Keratinocyte (primary cell): ENCODE measurements at regions not wholly inside any gene's neighbourhood (a gene's known extent, or its start where the extent isn't known, plus 50 kb on each side); places are given as distances from the start of the nearest gene placed in this dataset.

Experiments
- DNase-seq: peaks from one replicate; pipeline ENCODE4 v3.0.0-alpha.2; 2011; ENCODE audit warnings: low read depth, missing footprints, low spot score
- FAIRE-seq: peaks from 2 replicates; lab custom pipeline; 2011; peaks lifted over from hg19 to GRCh38; lab: Jason Lieb, UNC
- H2AFZ ChIP-seq: 2 replicates; pipeline ENCODE4 v1.6.0; 2012; ENCODE audit warnings: low read length, control low read depth, inconsistent platforms; ENCODE audit not compliant: control insufficient read depth
- H3K27ac ChIP-seq: 2 replicates; pipeline ENCODE4 v1.5.1; 2011; ENCODE audit warnings: low read length; ENCODE audit not compliant: control insufficient read depth, insufficient read depth
- H3K27me3 ChIP-seq: 3 replicates; pipeline ENCODE4 v1.6.0; 2011; ENCODE audit warnings: low read length; ENCODE audit not compliant: control insufficient read depth, insufficient read depth; ENCODE audit errors: extremely low read depth
- H3K36me3 ChIP-seq, 2 experiments: 2 replicates in 1 of 2; 3 replicates in 1 of 2; pipeline ENCODE4 v1.5.1; 2011; ENCODE audit warnings: low read length in 2 of 2, mild to moderate bottlenecking in 1 of 2; ENCODE audit not compliant: control insufficient read depth in 2 of 2, insufficient read depth in 2 of 2; ENCODE audit errors: extremely low read depth in 1 of 2
- H3K4me1 ChIP-seq: 3 replicates; pipeline ENCODE4 v1.5.1; 2011; ENCODE audit warnings: low read length; ENCODE audit not compliant: control insufficient read depth, insufficient read depth; ENCODE audit errors: extremely low read depth
- H3K4me2 ChIP-seq: 3 replicates; pipeline ENCODE4 v1.6.0; 2011; ENCODE audit warnings: low read depth, low read length; ENCODE audit not compliant: control insufficient read depth, insufficient read depth; ENCODE audit errors: extremely low read depth
- H3K4me3 ChIP-seq, 3 experiments: fragments of 200-600 bp in 1 of 3; sonication (generic) in 1 of 3; 2 replicates in 2 of 3; 3 replicates in 1 of 3; pipeline ENCODE4 v1.5.1; 2011 to 2016; ENCODE audit warnings: low read length in 3 of 3, mild to moderate bottlenecking in 3 of 3, control low read depth in 2 of 3, inconsistent platforms in 1 of 3, low read depth in 1 of 3, mixed read lengths in 1 of 3, mixed run types in 1 of 3, moderate library complexity in 1 of 3; ENCODE audit not compliant: control insufficient read depth in 2 of 3, insufficient read depth in 2 of 3; ENCODE audit errors: extremely low read depth in 1 of 3
- H3K79me2 ChIP-seq: 2 replicates; pipeline ENCODE4 v1.6.0; 2012; ENCODE audit warnings: low read length; ENCODE audit not compliant: control insufficient read depth, insufficient read depth
- H3K9ac ChIP-seq: 3 replicates; pipeline ENCODE4 v1.6.0; 2011; ENCODE audit warnings: low read length; ENCODE audit not compliant: control insufficient read depth, insufficient read depth; ENCODE audit errors: extremely low read depth
- H3K9me1 ChIP-seq: 3 replicates; pipeline ENCODE4 v1.6.0; 2011; ENCODE audit warnings: low read length; ENCODE audit not compliant: control insufficient read depth, insufficient read depth; ENCODE audit errors: extremely low read depth
- H3K9me3 ChIP-seq: 2 replicates; pipeline ENCODE4 v1.5.1; 2012; ENCODE audit warnings: low read depth, low read length; ENCODE audit not compliant: control insufficient read depth
- H4K20me1 ChIP-seq: 3 replicates; pipeline ENCODE4 v1.6.0; 2011; ENCODE audit warnings: low read length; ENCODE audit not compliant: control insufficient read depth, insufficient read depth; ENCODE audit errors: extremely low read depth
- EZH2 ChIP-seq: IDR thresholded peaks from one replicate; pipeline ENCODE4 v1.6.1; 2012; ENCODE audit warnings: inconsistent platforms, mild to moderate bottlenecking, low read length, moderate library complexity
- dilution Hi-C: fragments of 300-500 bp; cut with MboI; formaldehyde crosslinking; loops from one replicate; pipeline ENCODE4 v1.7.0; 2020; ENCODE audit warnings: low sequenced_read_pairs; ENCODE audit not compliant: extremely low pct_ligation_motif_present
- TF ChIP-seq, protein P1 (sequence below), 3 experiments: IDR thresholded peaks in 1 of 3; conservative IDR thresholded peaks in 1 of 3; optimal IDR thresholded peaks in 1 of 3; 2 replicates in 2 of 3; 3 replicates in 1 of 3; pipeline versions ENCODE3 to v1.5.1; 2011; ENCODE audit warnings: low read length in 3 of 3, mild to moderate bottlenecking in 3 of 3, moderate library complexity in 2 of 3, control low read depth in 1 of 3, inconsistent platforms in 1 of 3; ENCODE audit not compliant: insufficient read depth in 2 of 3; ENCODE audit errors: extremely low read depth in 1 of 3

DNA sequence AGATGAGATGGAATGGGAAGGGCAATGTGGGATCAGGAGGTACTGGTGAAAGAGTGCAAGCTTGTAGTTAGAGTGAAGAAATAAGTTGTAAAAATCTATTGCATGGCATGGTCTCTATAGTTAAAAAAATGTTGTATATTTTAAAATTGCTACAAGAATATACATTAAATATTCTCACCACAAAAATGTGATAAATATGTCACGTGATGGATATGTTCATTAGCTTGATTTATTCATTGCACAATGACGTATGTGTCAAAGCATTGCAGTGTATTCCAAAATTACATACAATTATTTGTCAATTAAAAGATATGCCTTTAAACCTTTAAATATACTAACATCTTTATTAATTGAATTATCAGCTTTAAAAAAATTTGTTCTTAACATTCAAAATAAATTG, 1607.1 kb downstream of the REEP3 start:
- Histone ChIP-seq H3K9me1 (no peaks in the 10 kb centered on the region), H3K4me2 (no peak overlapping the region), H3K9me3 (no peaks in the 10 kb centered on the region), H3K4me1 (no peaks in the 10 kb centered on the region), H3K79me2 (no peaks in the 10 kb centered on the region), H3K9ac (no peak overlapping the region), H2AFZ (no peak overlapping the region), H3K36me3 (no peaks in the 10 kb centered on the region), H4K20me1 (no peaks in the 10 kb centered on the region), H3K27ac (no peak overlapping the region), H3K27me3 (no peaks in the 10 kb centered on the region), H3K4me3 (no peak overlapping the region)
- DNase-seq (no peak), FAIRE-seq (no peak)
- TF ChIP-seq, protein P1, sequence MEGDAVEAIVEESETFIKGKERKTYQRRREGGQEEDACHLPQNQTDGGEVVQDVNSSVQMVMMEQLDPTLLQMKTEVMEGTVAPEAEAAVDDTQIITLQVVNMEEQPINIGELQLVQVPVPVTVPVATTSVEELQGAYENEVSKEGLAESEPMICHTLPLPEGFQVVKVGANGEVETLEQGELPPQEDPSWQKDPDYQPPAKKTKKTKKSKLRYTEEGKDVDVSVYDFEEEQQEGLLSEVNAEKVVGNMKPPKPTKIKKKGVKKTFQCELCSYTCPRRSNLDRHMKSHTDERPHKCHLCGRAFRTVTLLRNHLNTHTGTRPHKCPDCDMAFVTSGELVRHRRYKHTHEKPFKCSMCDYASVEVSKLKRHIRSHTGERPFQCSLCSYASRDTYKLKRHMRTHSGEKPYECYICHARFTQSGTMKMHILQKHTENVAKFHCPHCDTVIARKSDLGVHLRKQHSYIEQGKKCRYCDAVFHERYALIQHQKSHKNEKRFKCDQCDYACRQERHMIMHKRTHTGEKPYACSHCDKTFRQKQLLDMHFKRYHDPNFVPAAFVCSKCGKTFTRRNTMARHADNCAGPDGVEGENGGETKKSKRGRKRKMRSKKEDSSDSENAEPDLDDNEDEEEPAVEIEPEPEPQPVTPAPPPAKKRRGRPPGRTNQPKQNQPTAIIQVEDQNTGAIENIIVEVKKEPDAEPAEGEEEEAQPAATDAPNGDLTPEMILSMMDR (optimal IDR thresholded peaks at IDR 0.05 in 1 of 3, IDR thresholded peaks at IDR 0.05 in 1 of 3, conservative IDR thresholded peaks at IDR 0.05 in 1 of 3; ENCODE audit: extremely low read depth in 1 of 3, insufficient read depth in 2 of 3, low read length in 3 of 3) = no peak
- no peak for TF ChIP-seq EZH2
- dilution Hi-C loops = no loop called here

DNA sequence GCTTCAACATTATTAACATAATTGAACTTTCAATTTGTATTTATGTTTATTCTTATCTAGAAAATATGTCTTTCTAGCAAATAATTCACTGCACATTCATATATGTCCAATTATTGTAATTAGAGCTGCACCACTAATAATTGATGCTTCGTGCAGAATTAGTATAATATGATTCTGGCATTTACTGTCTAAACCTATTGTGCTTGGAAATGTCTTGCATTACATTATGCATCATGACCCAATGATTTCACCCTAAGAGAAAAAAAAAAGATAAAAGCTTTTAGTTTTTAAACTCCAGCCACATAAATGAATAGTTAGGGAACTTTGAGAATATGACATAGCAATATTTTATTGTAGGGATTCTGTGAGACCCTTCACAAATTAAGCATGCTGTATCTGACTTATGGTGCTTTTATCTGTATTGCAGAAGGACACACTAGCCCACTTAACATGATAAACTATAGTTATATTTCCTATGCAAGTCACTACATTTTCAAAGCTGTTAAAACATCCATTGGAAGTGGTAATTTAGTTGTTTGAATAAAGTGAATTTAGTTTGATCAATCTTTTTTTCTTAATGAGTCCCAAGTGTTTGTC, 1609.1 kb downstream of the REEP3 start:
- Histone ChIP-seq H2AFZ (no peak overlapping the region), H3K27ac (no peak overlapping the region), H3K9me3 (no peaks in the 10 kb centered on the region), H4K20me1 (no peaks in the 10 kb centered on the region), H3K9ac (no peak overlapping the region), H3K27me3 (no peaks in the 10 kb centered on the region), H3K36me3 (no peaks in the 10 kb centered on the region), H3K9me1 (no peaks in the 10 kb centered on the region), H3K4me2 (no peak overlapping the region), H3K4me1 (no peaks in the 10 kb centered on the region), H3K4me3 (no peak overlapping the region), H3K79me2 (no peaks in the 10 kb centered on the region)
- no peak for TF ChIP-seq EZH2
- TF ChIP-seq, protein P1 (optimal IDR thresholded peaks at IDR 0.05 in 1 of 3, IDR thresholded peaks at IDR 0.05 in 1 of 3, conservative IDR thresholded peaks at IDR 0.05 in 1 of 3; ENCODE audit: extremely low read depth in 1 of 3, insufficient read depth in 2 of 3, low read length in 3 of 3) = no peak
- dilution Hi-C loops = no loop called here
- no peak for FAIRE-seq
- no peak for DNase-seq
